ENCODE measurements at regions not wholly inside any gene's neighbourhood (a gene's known extent, or its start where the extent isn't known, plus 50 kb on each side); places are given as distances from the start of the nearest gene placed in this dataset.

- no peak for TF ChIP-seq CTCF (IDR thresholded peaks at IDR 0.05)
These were observed 161.3 kb upstream of the FHL2 start for GRCh38 chr2:105560157-105560556.

GRCh38 chr2:105557021-105557920 lies 158.4 kb upstream of the FHL2 start:
- TF ChIP-seq CTCF (IDR thresholded peaks at IDR 0.05), result no peak

- no peak for TF ChIP-seq CTCF (IDR thresholded peaks at IDR 0.05)
These were observed 157.5 kb upstream of the FHL2 start for GRCh38 chr2:105556366-105556765.

- no peak for TF ChIP-seq CTCF (IDR thresholded peaks at IDR 0.05)
These were observed 155.4 kb upstream of the FHL2 start for GRCh38 chr2:105554235-105554634.

- TF ChIP-seq CTCF (IDR thresholded peaks at IDR 0.05), result no peak
These were observed 154.8 kb upstream of the FHL2 start for GRCh38 chr2:105553538-105554196.

GRCh38 chr2:105546628-105546974 lies 147.8 kb upstream of the FHL2 start:
- TF ChIP-seq CTCF (IDR thresholded peaks at IDR 0.05), result no peak

GRCh38 chr2:105545730-105546627 lies 147.1 kb upstream of the FHL2 start:
- TF ChIP-seq CTCF (IDR thresholded peaks at IDR 0.05), result peak; percentile 81

Data from LNCAP (cell line).